GM19099 (cell line): ENCODE measurements at regions not wholly inside any gene's neighbourhood (a gene's known extent, or its start where the extent isn't known, plus 50 kb on each side); places are given as distances from the start of the nearest gene placed in this dataset.

Experiments used
- POLR2A ChIP-seq: IDR thresholded peaks from 3 replicates; pipeline ENCODE4 v1.6.1; 2011; ENCODE audit warnings: low read depth; ENCODE audit not compliant: insufficient read length; ENCODE audit errors: extremely low read depth

- no peak for TF ChIP-seq POLR2A
Measured at GRCh38 chr14:62002642-62003041, 240.4 kb downstream of the SNAPC1 start.

GRCh38 chr14:62003701-62004100 is 241.5 kb downstream of the SNAPC1 start:
- TF ChIP-seq POLR2A, result no peak

- TF ChIP-seq POLR2A, result no peak
Measured at GRCh38 chr14:62006116-62006731, 244.0 kb downstream of the SNAPC1 start.

GRCh38 chr14:62015243-62015642 is 253.0 kb downstream of the SNAPC1 start:
- TF ChIP-seq POLR2A, result no peak

- no peak for TF ChIP-seq POLR2A
Measured at GRCh38 chr14:62015945-62016344, 253.7 kb downstream of the SNAPC1 start.

GRCh38 chr14:62017651-62018230 is 255.5 kb downstream of the SNAPC1 start:
- TF ChIP-seq POLR2A, result no peak

- no peak for TF ChIP-seq POLR2A
Measured at GRCh38 chr14:62018606-62019005, 256.4 kb downstream of the SNAPC1 start.

- no peak for TF ChIP-seq POLR2A
Measured at GRCh38 chr14:62027958-62028357, 265.7 kb downstream of the SNAPC1 start.

- no peak for TF ChIP-seq POLR2A
Measured at GRCh38 chr14:62029569-62029924, 267.3 kb downstream of the SNAPC1 start.

- no peak for TF ChIP-seq POLR2A
Measured at GRCh38 chr14:62030387-62030786, 268.2 kb downstream of the SNAPC1 start.

- no peak for TF ChIP-seq POLR2A
Measured at GRCh38 chr14:62031504-62031903, 269.3 kb downstream of the SNAPC1 start.

- TF ChIP-seq POLR2A, result no peak
Measured at GRCh38 chr14:62053188-62053587, 291.0 kb downstream of the SNAPC1 start.

- TF ChIP-seq POLR2A, result no peak
Measured at GRCh38 chr14:62056789-62057188, 294.6 kb downstream of the SNAPC1 start.

GRCh38 chr14:62062645-62063044 is 300.4 kb downstream of the SNAPC1 start:
- TF ChIP-seq POLR2A, result no peak

GRCh38 chr14:62064751-62065323 is 302.6 kb downstream of the SNAPC1 start:
- no peak for TF ChIP-seq POLR2A

GRCh38 chr14:62066304-62066703 is 304.1 kb downstream of the SNAPC1 start:
- TF ChIP-seq POLR2A, result no peak
